Choroid plexus epithelial cell (primary cell): ENCODE measurements at regions not wholly inside any gene's neighbourhood (a gene's known extent, or its start where the extent isn't known, plus 50 kb on each side); places are given as distances from the start of the nearest gene placed in this dataset.
"Not testable (repeated sequence)": the region's sequence is repeated elsewhere in the genome, so short reads cannot be mapped to it uniquely, and the experiment has no call there.

Source experiments
- DNase-seq: peaks from one replicate; pipeline ENCODE4 v3.0.0-alpha.2; 2010; ENCODE audit warnings: low read depth
- H3K4me3 ChIP-seq: 2 replicates; pipeline ENCODE4 v1.5.1; 2011; ENCODE audit warnings: low read depth, mild to moderate bottlenecking, control low read depth, low read length, moderate library complexity
- TF ChIP-seq, protein P1 (sequence below): conservative IDR thresholded peaks from 2 replicates; pipeline ENCODE4 v1.5.1; 2011; ENCODE audit warnings: low read depth, mild to moderate bottlenecking, control low read depth, inconsistent platforms, low read length, moderate library complexity

DNA sequence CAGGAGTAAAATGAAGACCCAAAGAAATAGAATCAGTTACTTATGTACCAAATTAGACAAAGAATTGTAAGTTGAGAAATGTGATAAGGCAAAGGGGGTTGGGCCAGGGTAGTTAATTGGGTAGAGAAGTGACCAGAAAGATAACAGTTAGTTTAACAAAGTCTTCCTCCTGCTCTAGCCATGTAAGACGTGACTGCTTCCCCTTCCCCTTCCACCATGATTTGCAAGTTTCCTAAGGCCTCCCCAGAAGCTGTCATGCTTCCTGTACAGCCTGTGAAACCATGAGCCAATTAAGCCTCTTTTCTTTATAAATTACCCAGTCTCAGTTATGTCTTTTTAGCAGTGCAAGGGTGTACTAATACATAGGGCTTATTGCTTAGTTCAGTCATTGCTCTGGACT is 142.0 kb upstream of the PDE4B start:
- DNase-seq: no peak
- no peak overlapping the region for H3K4me3 ChIP-seq
- TF ChIP-seq, protein P1, sequence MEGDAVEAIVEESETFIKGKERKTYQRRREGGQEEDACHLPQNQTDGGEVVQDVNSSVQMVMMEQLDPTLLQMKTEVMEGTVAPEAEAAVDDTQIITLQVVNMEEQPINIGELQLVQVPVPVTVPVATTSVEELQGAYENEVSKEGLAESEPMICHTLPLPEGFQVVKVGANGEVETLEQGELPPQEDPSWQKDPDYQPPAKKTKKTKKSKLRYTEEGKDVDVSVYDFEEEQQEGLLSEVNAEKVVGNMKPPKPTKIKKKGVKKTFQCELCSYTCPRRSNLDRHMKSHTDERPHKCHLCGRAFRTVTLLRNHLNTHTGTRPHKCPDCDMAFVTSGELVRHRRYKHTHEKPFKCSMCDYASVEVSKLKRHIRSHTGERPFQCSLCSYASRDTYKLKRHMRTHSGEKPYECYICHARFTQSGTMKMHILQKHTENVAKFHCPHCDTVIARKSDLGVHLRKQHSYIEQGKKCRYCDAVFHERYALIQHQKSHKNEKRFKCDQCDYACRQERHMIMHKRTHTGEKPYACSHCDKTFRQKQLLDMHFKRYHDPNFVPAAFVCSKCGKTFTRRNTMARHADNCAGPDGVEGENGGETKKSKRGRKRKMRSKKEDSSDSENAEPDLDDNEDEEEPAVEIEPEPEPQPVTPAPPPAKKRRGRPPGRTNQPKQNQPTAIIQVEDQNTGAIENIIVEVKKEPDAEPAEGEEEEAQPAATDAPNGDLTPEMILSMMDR: no peak

DNA sequence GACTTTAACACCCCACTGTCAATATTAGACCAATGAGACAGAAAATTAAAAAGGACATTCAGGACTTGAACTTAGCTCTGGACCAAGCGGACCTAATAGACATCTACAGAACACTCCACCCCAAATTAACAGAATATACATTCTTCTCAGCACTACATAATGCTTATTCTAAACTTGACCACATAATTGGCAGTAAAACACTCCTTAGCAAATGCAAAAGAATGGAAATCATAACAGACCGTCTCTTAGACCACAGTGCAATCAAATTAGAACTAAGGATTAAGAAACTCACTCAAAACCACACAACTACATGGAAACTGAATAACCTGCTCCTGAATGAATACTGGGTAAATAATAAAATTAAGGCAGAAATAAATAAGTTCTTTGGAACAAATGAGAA is 138.2 kb upstream of the PDE4B start:
- not testable (repeated sequence) for H3K4me3 ChIP-seq, DNase-seq

GRCh38 chr1:65657609-65658008 is 135.1 kb upstream of the PDE4B start:
- not testable (repeated sequence) for H3K4me3 ChIP-seq, DNase-seq

DNA sequence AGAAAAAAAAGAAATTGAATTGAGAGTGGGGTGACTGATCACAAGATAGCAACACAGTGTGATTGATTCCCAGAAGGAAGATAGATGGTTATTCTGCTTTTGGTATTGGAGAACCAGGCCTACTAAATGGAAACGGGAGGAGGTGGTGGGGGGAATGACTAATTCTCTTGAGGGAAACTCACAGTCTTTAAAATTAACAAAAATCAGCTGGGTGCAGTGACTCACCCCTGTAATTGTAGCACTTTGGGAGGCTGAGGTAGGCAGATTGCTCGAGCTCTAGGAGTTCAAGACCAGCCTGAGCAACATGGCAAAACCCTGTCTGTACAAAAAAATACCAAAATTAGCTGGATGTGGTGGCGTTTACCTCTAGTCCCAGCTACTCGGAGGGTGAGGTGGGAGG is 134.6 kb upstream of the PDE4B start:
- H3K4me3 ChIP-seq: no peak overlapping the region
- DNase-seq: no peak
- TF ChIP-seq, protein P1: no peak

DNA sequence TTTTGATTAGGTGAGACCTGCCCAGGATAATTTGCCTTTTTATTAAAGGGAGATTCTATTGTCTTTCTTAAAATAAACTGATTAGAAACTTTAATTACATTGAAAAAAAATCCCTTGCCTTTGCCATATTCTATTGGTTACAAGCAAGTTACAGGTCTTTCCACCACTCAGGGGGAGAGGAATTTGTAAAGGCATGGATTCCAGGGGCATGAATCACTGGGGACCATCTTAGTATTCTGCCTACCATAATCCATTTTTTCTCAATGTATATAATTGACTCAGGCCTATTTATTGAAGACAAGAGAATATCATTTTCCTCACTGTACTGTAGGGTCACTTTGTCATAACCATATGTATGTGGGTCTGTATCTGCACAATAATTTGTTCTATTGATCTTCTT is 124.3 kb upstream of the PDE4B start:
- DNase-seq: no peak
- TF ChIP-seq, protein P1: no peak
- H3K4me3 ChIP-seq: no peak overlapping the region

DNA sequence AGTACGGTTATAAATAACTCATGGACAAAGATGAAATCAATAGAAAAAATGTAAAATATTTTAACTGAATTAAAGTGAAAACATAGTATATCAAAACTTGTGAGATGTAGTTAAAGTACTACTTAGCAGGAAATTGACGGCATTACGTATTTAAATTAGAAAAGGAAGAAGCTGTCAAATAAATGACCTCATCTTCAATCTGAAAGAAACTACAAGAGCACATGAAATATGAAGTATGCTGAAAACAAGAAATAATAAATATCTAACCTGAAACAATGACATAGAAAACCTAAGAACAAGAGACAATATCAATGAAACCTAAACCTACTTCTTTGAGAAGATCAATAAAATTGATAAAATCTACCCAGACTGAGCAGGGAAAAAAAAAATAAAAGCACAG is 122.2 kb upstream of the PDE4B start:
- no peak for DNase-seq
- no peak overlapping the region for H3K4me3 ChIP-seq
- TF ChIP-seq, protein P1: no peak

DNA sequence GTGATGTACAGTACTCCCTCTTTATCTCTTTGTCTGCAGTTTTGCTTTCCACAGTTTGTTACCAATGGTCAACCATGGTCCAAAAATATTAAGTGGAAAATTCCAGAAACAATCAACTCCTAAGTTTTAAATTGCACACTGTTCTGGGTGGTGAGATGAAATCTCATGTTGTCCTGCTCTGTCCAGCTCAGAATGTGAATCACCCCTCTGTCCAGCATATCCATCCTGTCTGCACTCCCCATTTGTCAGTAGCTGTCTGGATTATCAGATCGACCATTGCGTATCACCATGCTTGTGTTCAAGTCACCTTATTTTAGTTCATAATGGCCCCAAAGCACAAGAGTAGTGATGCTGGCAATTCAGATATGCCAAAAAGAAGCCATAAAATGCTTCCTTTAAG is 118.2 kb upstream of the PDE4B start:
- DNase-seq: no peak

GRCh38 chr1:65679773-65680172 is 112.9 kb upstream of the PDE4B start:
- no peak for DNase-seq
- TF ChIP-seq, protein P1: no peak
- no peak overlapping the region for H3K4me3 ChIP-seq

More for the DNA sequence above, 118.2 kb upstream of the PDE4B start:
- TF ChIP-seq, protein P1: no peak
- H3K4me3 ChIP-seq: no peak overlapping the region
